ENCODE measurements at regions not wholly inside any gene's neighbourhood (a gene's known extent, or its start where the extent isn't known, plus 50 kb on each side); places are given as distances from the start of the nearest gene placed in this dataset.

GRCh38 chr20:61169874-61170273, 82.2 kb upstream of the CDH4 start:
- TF ChIP-seq POLR2A (IDR thresholded peaks at IDR 0.05; ENCODE audit: low read depth, low read length) (no peak), POLR2AphosphoS5 (IDR thresholded peaks at IDR 0.05; ENCODE audit: low read depth, low read length) (no peak)

Measured in GM12891 (cell line).